Fibroblast of skin of right quadriceps (primary cell): ENCODE measurements at regions not wholly inside any gene's neighbourhood (a gene's known extent, or its start where the extent isn't known, plus 50 kb on each side); places are given as distances from the start of the nearest gene placed in this dataset.
A peak's percentile ranks its signal among the peaks of the same experiment; 100 is the strongest.
"Not testable (repeated sequence)": the region's sequence is repeated elsewhere in the genome, so short reads cannot be mapped to it uniquely, and the experiment has no call there.

ENCODE experiments used
- DNase-seq: peaks from one replicate; pipeline ENCODE4 v3.0.0-alpha.2; 2013

DNA sequence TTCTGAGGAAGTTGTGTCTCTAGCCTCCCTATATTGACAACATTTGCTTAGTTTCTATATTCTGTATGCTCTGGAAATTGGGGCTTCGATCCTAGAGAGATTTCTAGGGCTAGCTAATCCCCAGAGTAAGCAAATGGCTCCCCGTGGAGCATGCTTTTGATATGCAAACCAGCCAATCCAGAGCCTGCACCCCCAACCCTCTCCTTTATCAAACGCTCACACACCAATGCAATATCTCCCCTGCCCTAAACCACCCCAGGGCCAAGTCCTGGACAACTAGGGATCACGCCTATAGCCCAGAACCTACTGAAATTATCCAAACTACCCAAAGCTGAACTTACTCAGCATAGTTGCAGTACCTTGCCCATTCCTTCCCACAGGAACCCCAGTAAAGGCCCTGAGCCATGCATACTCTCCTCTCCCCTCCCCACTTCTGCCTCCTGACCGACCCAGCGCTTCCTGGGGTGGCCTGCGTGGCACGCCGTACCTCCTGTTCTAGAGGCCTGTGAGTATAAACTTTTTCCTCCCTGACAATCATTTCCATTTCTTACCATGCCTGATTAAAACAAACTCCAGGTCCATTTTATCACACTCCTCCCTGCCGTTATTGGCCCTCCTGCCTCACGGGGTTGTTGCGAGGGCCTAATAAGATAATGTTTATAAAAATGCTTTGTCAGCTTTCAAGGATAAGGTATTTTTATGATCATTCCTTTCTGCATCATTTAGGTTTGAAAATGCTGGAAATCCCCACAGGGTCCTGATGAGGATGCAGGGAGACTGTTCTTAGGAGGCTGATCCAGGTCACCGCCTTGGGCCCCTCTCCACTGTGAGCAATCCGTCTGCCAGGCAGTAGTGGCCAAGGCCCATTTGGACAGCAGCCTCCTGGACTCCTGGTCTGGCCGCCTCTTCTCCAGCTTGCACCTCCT lies 102.7 kb downstream of the TENT5C start:
- no peak for DNase-seq

GRCh38 chr1:117709249-117709691 lies 103.4 kb downstream of the TENT5C start:
- no peak for DNase-seq

DNA sequence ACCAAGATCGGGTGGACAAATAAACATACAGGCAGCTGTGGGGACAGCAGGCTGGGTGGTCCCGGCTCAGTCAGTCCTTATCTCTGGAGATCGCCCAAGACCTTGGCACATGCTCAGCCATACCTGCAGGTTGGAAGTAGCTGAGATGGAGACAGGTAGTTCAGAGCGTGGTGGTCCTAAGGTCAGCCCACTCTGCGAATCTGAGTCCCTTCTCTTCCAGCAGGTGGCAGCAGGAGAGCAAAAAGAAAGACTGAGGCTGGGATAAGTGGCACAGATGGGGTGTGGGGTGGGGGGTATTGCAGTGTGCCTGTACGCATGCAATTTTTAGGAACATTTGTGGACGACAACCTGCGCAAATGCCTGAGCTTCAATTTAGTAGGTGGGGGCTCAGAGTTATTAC lies 104.9 kb downstream of the TENT5C start:
- DNase-seq: no peak

DNA sequence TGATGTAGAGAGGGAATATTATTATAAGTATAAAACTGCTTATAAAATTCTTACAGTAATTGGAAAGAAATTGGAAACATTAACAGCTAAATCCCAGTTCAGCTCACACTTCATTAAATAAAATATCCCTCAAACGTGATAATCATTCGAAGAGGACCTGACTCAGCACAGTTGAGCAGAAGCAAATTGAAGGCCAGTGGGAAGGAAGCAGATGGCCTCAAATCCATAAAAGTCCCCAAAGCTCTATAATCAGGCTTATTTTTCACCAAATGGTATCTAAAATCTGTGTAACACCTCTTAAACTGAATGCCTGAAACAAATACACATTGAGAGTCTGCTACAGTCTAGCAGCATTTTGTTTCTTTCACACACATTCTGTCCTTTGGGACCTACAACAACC lies 106.8 kb downstream of the TENT5C start:
- no peak for DNase-seq

GRCh38 chr1:117714546-117714945 lies 108.7 kb downstream of the TENT5C start:
- DNase-seq: no peak

- not testable (repeated sequence) for DNase-seq
Measured at GRCh38 chr1:117716030-117716429, 110.2 kb downstream of the TENT5C start.

- not testable (repeated sequence) for DNase-seq
Measured at GRCh38 chr1:117717980-117718379, 112.1 kb downstream of the TENT5C start.

DNA sequence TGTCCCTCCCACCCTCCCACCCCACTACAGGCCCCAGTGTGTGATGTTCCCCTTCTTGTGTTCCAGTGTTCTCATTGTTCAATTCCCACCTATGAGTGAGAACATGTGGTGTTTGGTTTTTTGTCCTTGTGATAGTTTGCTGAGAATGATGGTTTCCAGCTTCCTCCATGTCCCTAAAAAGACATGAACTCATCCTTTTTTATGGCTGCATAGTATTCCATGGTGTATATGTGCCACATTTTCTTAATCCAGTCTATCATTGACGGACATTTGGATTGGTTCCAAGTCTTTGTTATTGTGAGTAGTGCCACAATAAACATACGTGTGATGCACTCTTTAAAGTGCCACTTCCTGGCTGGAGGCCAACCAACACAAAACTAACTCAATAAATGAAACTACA lies 112.7 kb downstream of the TENT5C start:
- DNase-seq: not testable (repeated sequence)

GRCh38 chr1:117719004-117719403 lies 113.2 kb downstream of the TENT5C start:
- no peak for DNase-seq

DNA sequence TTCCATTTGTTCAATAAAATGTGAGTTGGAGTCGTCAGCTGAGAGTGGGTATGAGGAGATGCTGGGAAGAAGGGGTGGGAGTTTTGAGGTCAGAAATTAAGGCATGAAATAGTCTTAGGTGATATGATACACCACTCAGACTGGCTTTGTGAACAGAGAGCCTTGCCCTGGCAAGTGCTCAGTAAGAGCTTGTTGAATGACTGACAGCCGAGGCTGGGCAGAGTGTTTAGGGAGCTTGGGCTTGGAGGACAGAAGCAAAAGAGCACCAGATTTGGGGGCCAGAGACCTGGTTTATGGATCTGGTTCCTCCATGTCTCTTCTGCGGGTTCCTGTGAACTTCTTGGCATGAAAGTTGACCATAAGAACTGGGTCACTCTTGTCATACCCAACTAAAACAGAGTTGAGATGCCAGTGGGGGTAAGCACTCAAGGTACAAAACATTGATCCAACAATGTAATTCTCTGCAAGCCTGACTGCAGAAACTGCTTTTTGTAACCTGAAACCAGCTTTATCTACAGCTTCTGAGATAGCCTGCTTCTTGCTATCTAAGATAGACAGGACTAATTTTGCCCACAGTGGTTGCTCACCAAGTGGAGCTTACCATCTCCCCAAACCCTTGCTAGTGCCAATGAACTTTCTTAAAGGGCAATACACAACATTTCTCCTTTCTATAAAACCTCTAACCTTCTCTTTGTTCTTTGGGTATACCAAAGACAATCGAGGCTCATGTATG lies 126.4 kb downstream of the TENT5C start:
- no peak for DNase-seq

DNA sequence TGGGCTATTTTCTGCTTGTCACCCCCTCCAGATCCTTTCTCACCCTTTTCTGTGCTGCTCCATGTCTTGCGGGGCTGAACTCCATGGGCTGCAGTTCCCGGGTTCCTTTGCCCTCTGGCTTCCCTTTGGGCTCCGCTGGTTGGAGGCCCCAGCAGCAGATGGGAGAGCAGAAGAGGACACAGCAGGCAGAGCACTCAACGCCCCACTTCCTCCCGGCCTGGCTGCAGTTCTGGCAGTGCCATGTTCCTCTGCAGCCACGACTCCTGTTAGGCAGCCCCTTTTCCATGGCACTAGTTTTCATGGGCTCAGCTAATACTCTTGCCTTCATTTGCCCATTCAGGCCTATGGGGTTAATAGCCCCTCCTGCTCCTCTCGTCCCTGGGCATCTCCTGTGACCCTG lies 127.1 kb downstream of the TENT5C start:
- DNase-seq: no peak

GRCh38 chr1:117734403-117734802 lies 128.6 kb downstream of the TENT5C start:
- no peak for DNase-seq

GRCh38 chr1:117735045-117735992 lies 129.5 kb downstream of the TENT5C start:
- DNase-seq: peak; percentile 55

DNA sequence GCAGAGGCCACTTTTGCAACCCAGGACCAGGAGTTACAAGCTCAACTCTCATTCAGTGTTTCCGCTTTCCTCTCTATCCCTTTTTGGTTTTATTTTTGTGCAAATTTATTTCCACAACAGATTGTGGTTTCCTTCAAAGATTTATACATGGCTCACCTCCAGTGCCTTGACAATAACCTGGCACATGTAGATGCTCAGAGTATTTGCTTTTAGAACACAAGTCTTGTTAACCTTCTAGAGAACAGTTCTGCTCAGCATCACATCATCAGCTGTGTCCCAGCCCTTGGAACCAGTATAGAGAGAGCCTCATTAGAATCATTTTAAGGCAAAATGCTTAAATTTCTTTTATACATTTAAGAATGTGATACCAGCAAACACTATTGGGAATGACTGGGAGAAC lies 133.7 kb downstream of the TENT5C start:
- DNase-seq: no peak

GRCh38 chr1:117740496-117740895 lies 134.6 kb downstream of the TENT5C start:
- DNase-seq: no peak

DNA sequence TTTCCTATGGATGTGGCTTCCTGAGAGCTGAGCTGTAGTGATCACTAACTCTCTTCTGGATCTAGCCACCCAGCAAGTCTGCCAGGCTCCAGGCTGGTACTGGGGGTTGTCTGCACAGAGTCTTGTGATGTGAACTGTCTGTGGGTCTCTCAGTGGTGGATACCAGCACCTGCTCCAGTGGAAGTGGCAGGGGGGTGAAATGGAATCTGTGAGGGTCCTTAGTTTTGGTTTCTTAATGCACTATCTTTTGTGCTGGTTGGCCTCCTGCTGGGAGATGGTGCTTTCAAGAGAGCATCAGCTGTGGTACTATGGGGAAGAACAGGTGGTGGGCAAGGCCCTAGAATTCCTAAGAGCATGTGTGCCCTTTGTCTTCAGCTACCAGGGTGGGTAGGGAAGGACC lies 140.7 kb downstream of the TENT5C start:
- not testable (repeated sequence) for DNase-seq

DNA sequence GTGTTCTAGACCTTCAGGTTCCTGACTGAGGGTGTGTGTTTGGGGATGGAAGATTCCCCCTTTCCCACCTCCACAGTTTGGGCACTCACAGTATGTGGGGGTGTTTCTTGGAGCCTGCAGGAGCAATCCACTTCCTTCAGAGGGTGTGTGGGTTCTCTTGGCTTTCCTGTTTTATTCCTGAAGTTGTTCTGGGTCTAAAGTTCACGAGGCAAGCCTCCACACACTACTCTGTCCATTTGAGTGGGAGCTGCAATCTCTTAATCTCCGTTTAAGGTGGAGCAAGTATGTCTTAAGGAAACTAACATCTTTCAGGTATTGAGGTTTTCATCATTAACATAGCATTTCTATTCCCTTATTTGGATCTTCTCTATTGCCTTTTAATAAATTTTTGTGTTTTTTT lies 141.8 kb downstream of the TENT5C start:
- no peak for DNase-seq

- DNase-seq: no peak
Measured at GRCh38 chr1:117751321-117751720, 145.5 kb downstream of the TENT5C start.

- DNase-seq: no peak
Measured at GRCh38 chr1:117752661-117753060, 146.8 kb downstream of the TENT5C start.

GRCh38 chr1:117753232-117753631 lies 147.4 kb downstream of the TENT5C start:
- no peak for DNase-seq

GRCh38 chr1:117753652-117754051 lies 147.8 kb downstream of the TENT5C start:
- DNase-seq: peak; percentile 79

GRCh38 chr1:117754061-117754969 lies 148.5 kb downstream of the TENT5C start:
- DNase-seq: peak; percentile 54
